Psoas muscle (tissue), 7 donors: ENCODE measurements at regions not wholly inside any gene's neighbourhood (a gene's known extent, or its start where the extent isn't known, plus 50 kb on each side); places are given as distances from the start of the nearest gene placed in this dataset.

Experiments used
- ATAC-seq, 4 donors: fragments of 200-7000 bp; cut with Tn5 transposase; one replicate each; pipeline ENCODE4 v1.9.1; 2020; ENCODE audit warnings: moderate library complexity in 3 of 4, mild to moderate bottlenecking in 2 of 4
- DNase-seq, 2 donors: peaks; one replicate each; pipeline ENCODE4 v3.0.0-alpha.2; 2020
- H3K27ac ChIP-seq: fragments of 200-600 bp; one replicate; pipeline ENCODE4 v1.8.0; 2022
- H3K27me3 ChIP-seq, 3 donors: fragments of 200-600 bp in 1 of 3; one replicate each; pipeline versions ENCODE4 v1.6.1 to v1.8.0; 2013 to 2022; ENCODE audit warnings: low read length in 2 of 3, mild to moderate bottlenecking in 2 of 3, moderate library complexity in 1 of 3; ENCODE audit not compliant: insufficient read depth in 3 of 3
- H3K36me3 ChIP-seq, 2 donors: fragments of 200-600 bp in 1 of 2; one replicate each; pipeline versions ENCODE4 v1.6.1 to v1.8.0; 2013 to 2022; ENCODE audit warnings: low read depth in 1 of 2, mild to moderate bottlenecking in 1 of 2, moderate library complexity in 1 of 2; ENCODE audit not compliant: insufficient read depth in 1 of 2
- H3K4me1 ChIP-seq: fragments of 200-600 bp; one replicate; pipeline ENCODE4 v1.8.0; 2022
- H3K4me3 ChIP-seq: fragments of 200-600 bp; one replicate; pipeline ENCODE4 v1.8.0; 2022; ENCODE audit warnings: mild to moderate bottlenecking
- H3K9me3 ChIP-seq: fragments of 200-600 bp; one replicate; pipeline ENCODE4 v1.8.0; 2022
- CTCF ChIP-seq: fragments of 200-600 bp; IDR thresholded peaks from one replicate; pipeline ENCODE4 v1.8.0; 2022; ENCODE audit warnings: antibody characterized with exemption
- WGBS, 3 donors: extraction: QIAGEN DNeasy Blood & Tissue Kit; methylation state at CpG; one replicate each; pipeline versions ENCODE4 v1.1.6 to v1.1.7; 2013; 5-methylcytosine and 5-hydroxymethylcytosine counted together
- intact Hi-C, 2 donors: fragments of 100-400 bp; cut with DNase I; formaldehyde crosslinking; loops; one replicate each; pipeline versions ENCODE4 v1.11.0 to v1.14.2; 2022
- donor health status: healthy with polysubstance abuse.
- donor health status: DM: no; HTN: no; CAD: no; lungs with moderate emphysema.
- donor health status: Bipolar disorder and iron deficiency.
- donor health status: healthy.
- donor health status: DM: yes; HTN: yes; CAD: no.
- donor health status: DM: no; HTN: no; CAD: no.
- donor health status: DM: yes; HTN: yes; CAD: no.

- Histone ChIP-seq H3K4me3 (no peak overlapping the region), H3K27me3 (no peaks in the 10 kb centered on the region), H3K36me3 (no peaks in the 10 kb centered on the region), H3K27ac (no peak overlapping the region), H3K4me1 (no peaks in the 10 kb centered on the region), H3K9me3 (no peaks in the 10 kb centered on the region)
- DNase-seq (no peak), ATAC-seq (no peak)
- WGBS, 3 donors, result 52 to 68% (median 58%) methylated on average over 2 of the region's 2 CpGs
- TF ChIP-seq CTCF, result no peak
- intact Hi-C loops, result no loop called here
These were observed 60.6 kb upstream of the MYRIP start for GRCh38 chr3:39748763-39749162.

- no peak for TF ChIP-seq CTCF
- H3K36me3 ChIP-seq, result no peaks in the 10 kb centered on the region
- H3K4me3 ChIP-seq, result no peak overlapping the region
- intact Hi-C loops, result no loop called here
- H3K27me3 ChIP-seq, result no peaks in the 10 kb centered on the region
- H3K9me3 ChIP-seq, result no peaks in the 10 kb centered on the region
- DNase-seq (no peak), ATAC-seq (no peak)
- WGBS, 3 donors, result 45 to 55% (median 46%) methylated on average over 4 of the region's 4 CpGs
- no peak overlapping the region for H3K27ac ChIP-seq
- no peaks in the 10 kb centered on the region for H3K4me1 ChIP-seq
These were observed 58.7 kb upstream of the MYRIP start for GRCh38 chr3:39750712-39751111.

GRCh38 chr3:39751286-39751685 is 58.1 kb upstream of the MYRIP start:
- ATAC-seq (no peak), DNase-seq (no peak)
- Histone ChIP-seq H3K4me1 (no peaks in the 10 kb centered on the region), H3K27ac (no peak overlapping the region), H3K9me3 (no peaks in the 10 kb centered on the region), H3K36me3 (no peaks in the 10 kb centered on the region), H3K27me3 (no peaks in the 10 kb centered on the region), H3K4me3 (no peak overlapping the region)
- intact Hi-C loops, result no loop called here
- no peak for TF ChIP-seq CTCF
- 48 to 56% (median 53%) methylated on average over 1 of the region's 1 CpG for WGBS, 3 donors

GRCh38 chr3:39752019-39752637 is 57.3 kb upstream of the MYRIP start:
- no peak for TF ChIP-seq CTCF
- no peaks in the 10 kb centered on the region for H3K27me3 ChIP-seq
- DNase-seq, result no peak
- no peak for ATAC-seq
- WGBS, 3 donors, result 61 to 65% (median 62%) methylated on average over 3 of the region's 3 CpGs
- H3K4me3 ChIP-seq, result no peak overlapping the region
- no peak overlapping the region for H3K27ac ChIP-seq
- H3K4me1 ChIP-seq, result no peaks in the 10 kb centered on the region
- H3K9me3 ChIP-seq, result no peaks in the 10 kb centered on the region
- intact Hi-C loops, result no loop called here
- H3K36me3 ChIP-seq, result no peaks in the 10 kb centered on the region

- no peak for ATAC-seq
- Histone ChIP-seq H3K9me3 (no peaks in the 10 kb centered on the region), H3K36me3 (no peaks in the 10 kb centered on the region), H3K4me1 (no peaks in the 10 kb centered on the region), H3K27ac (no peak overlapping the region), H3K27me3 (no peaks in the 10 kb centered on the region), H3K4me3 (no peak overlapping the region)
- DNase-seq, result no peak
- intact Hi-C loops, result no loop called here
- WGBS, 3 donors, result 80 to 95% (median 91%) methylated on average over 1 of the region's 1 CpG
- TF ChIP-seq CTCF, result no peak
These were observed 56.7 kb upstream of the MYRIP start for GRCh38 chr3:39752751-39753150.
